Stomach smooth muscle (tissue), 2 donors: ENCODE measurements at regions not wholly inside any gene's neighbourhood (a gene's known extent, or its start where the extent isn't known, plus 50 kb on each side); places are given as distances from the start of the nearest gene placed in this dataset.

Experiments used
- H3K27ac ChIP-seq: one replicate; pipeline ENCODE4 v1.7.0; 2013; ENCODE audit warnings: mild to moderate bottlenecking, low read length, inconsistent platforms
- H3K27me3 ChIP-seq, 2 donors: one replicate each; pipeline ENCODE4 v1.7.0; 2013; ENCODE audit warnings: low read length in 2 of 2; ENCODE audit not compliant: insufficient read depth in 2 of 2, control insufficient read depth in 1 of 2
- H3K36me3 ChIP-seq, 2 donors: one replicate each; pipeline ENCODE4 v1.7.0; 2013; ENCODE audit warnings: low read length in 2 of 2; ENCODE audit not compliant: control insufficient read depth in 2 of 2, insufficient read depth in 2 of 2
- H3K4me1 ChIP-seq: one replicate; pipeline ENCODE4 v1.7.0; 2013; ENCODE audit warnings: low read length; ENCODE audit not compliant: control insufficient read depth, insufficient read depth
- H3K4me3 ChIP-seq, 2 donors: one replicate each; pipeline ENCODE4 v1.7.0; 2013; ENCODE audit warnings: low read length in 2 of 2
- H3K9ac ChIP-seq, 2 donors: one replicate each; pipeline ENCODE4 v1.7.0; 2013; ENCODE audit warnings: low read length in 2 of 2, mild to moderate bottlenecking in 1 of 2
- H3K9me3 ChIP-seq, 2 donors: one replicate each; pipeline ENCODE4 v1.7.0; 2013; ENCODE audit warnings: low read length in 2 of 2; ENCODE audit not compliant: control insufficient read depth in 2 of 2
- donor health status: healthy.
- donor health status: Pancreatic carcinoma.

DNA sequence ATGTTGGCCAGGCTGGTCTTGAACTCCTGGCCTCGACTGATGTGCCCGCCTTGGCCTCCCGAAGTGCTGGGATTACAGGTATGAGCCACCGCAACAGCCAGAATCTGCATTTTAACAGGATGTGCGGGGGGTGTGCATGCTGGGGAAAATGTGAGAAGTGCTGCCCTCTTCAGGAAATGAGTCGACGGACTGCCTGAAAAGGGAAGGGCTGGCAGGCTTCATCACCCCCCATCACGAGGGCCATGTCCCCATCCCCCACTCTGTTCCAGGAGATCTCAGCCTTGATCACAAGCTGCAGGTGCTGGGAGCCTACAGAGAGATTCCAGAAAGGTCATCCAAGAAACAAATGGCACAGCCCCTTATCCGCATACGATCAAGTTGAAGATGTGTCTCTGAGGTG is 195.3 kb upstream of the RPL38 start:
- no peak overlapping the region for H3K4me3 ChIP-seq
- H3K9ac ChIP-seq = no peak overlapping the region
- H3K9me3 ChIP-seq = no peaks in the 10 kb centered on the region
- no peaks in the 10 kb centered on the region for H3K4me1 ChIP-seq
- H3K36me3 ChIP-seq = no peaks in the 10 kb centered on the region
- peaks cover 15 to 23% of the 10 kb centered on the region in 2 donors for H3K27me3 ChIP-seq
- no peak overlapping the region for H3K27ac ChIP-seq

GRCh38 chr17:74009056-74009625 is 194.3 kb upstream of the RPL38 start:
- no peaks in the 10 kb centered on the region for H3K9me3 ChIP-seq
- no peaks in the 10 kb centered on the region for H3K36me3 ChIP-seq
- H3K4me1 ChIP-seq = no peaks in the 10 kb centered on the region
- H3K27me3 ChIP-seq = peaks cover 15 to 18% of the 10 kb centered on the region in 2 donors
- H3K9ac ChIP-seq = no peak overlapping the region
- no peak overlapping the region for H3K27ac ChIP-seq
- H3K4me3 ChIP-seq = no peak overlapping the region

GRCh38 chr17:74010903-74011302 is 192.6 kb upstream of the RPL38 start:
- Histone ChIP-seq H3K27ac (no peak overlapping the region), H3K4me3 (no peak overlapping the region), H3K36me3 (no peaks in the 10 kb centered on the region), H3K9me3 (peaks cover 0 to 4% of the 10 kb centered on the region in 2 donors), H3K4me1 (no peaks in the 10 kb centered on the region), H3K27me3 (peaks cover 10 to 20% of the 10 kb centered on the region in 2 donors), H3K9ac (no peak overlapping the region)

GRCh38 chr17:74011966-74012365 is 191.5 kb upstream of the RPL38 start:
- Histone ChIP-seq H3K9me3 (peaks cover 0 to 4% of the 10 kb centered on the region in 2 donors), H3K27me3 (peaks cover 10 to 20% of the 10 kb centered on the region in 2 donors), H3K27ac (no peak overlapping the region), H3K36me3 (no peaks in the 10 kb centered on the region), H3K4me1 (no peaks in the 10 kb centered on the region), H3K4me3 (no peak overlapping the region), H3K9ac (no peak overlapping the region)

DNA sequence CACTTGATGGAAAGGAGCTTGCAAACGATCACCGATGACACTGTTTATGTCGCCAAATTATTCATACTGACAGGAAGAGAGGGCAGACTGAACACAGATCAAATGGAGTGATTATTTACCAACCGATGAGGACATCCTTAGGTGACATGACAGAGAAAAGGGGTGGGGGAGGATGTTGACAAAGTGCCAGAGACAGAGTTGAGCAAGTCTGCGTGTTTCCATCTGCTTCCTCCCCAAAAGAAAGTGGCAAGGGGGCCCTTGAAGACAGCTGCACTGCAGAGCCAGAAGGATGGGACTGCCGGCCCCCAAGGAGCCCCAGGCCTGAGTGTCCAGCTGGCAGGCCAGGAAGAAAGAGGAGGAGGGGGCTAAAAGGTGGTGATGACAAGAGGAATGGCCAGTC is 191.0 kb upstream of the RPL38 start:
- Histone ChIP-seq H3K4me1 (no peaks in the 10 kb centered on the region), H3K36me3 (no peaks in the 10 kb centered on the region), H3K4me3 (no peak overlapping the region), H3K9me3 (peaks cover 0 to 4% of the 10 kb centered on the region in 2 donors), H3K27me3 (peaks cover 10 to 21% of the 10 kb centered on the region in 2 donors), H3K9ac (no peak overlapping the region), H3K27ac (no peak overlapping the region)

GRCh38 chr17:74015316-74015715 is 188.2 kb upstream of the RPL38 start:
- H3K27me3 ChIP-seq = peaks cover 0 to 13% of the 10 kb centered on the region in 2 donors
- peaks cover 0 to 4% of the 10 kb centered on the region in 2 donors for H3K9me3 ChIP-seq
- no peaks in the 10 kb centered on the region for H3K36me3 ChIP-seq
- H3K4me1 ChIP-seq = no peaks in the 10 kb centered on the region
- H3K4me3 ChIP-seq = no peak overlapping the region
- H3K27ac ChIP-seq = no peak overlapping the region
- no peak overlapping the region for H3K9ac ChIP-seq

GRCh38 chr17:74015990-74016389 is 187.5 kb upstream of the RPL38 start:
- H3K27me3 ChIP-seq = peaks cover 0 to 11% of the 10 kb centered on the region in 2 donors
- H3K4me3 ChIP-seq = no peak overlapping the region

DNA sequence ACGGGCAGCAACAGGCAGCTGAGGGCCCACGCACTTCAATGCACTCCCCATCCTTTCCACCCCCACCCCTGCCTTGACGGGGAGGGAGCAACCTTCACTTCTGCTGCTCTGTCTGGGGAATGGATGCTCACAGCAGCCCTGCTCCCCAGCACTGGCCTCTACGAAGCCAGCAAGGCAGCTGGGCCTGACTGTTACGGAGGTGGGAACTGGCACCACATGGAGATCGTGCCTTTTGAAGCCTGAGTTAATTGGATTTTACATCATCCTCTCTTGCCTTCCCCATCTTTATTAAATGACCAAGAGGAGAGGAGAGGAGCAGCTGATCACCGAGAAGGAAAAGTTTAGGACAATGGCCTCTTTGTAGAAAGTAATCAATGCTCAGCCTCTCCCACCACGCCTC is 187.0 kb upstream of the RPL38 start:
- H3K4me1 ChIP-seq = no peaks in the 10 kb centered on the region
- no peak overlapping the region for H3K4me3 ChIP-seq
- no peak overlapping the region for H3K27ac ChIP-seq
- H3K9ac ChIP-seq = no peak overlapping the region
- no peaks in the 10 kb centered on the region for H3K36me3 ChIP-seq
- H3K27me3 ChIP-seq = peaks cover 1 to 8% of the 10 kb centered on the region in 2 donors
- H3K9me3 ChIP-seq = peaks cover 0 to 4% of the 10 kb centered on the region in 2 donors

More at GRCh38 chr17:74015990-74016389, 187.5 kb upstream of the RPL38 start:
- no peak overlapping the region for H3K27ac ChIP-seq
- H3K9ac ChIP-seq = no peak overlapping the region
- H3K36me3 ChIP-seq = no peaks in the 10 kb centered on the region
- no peaks in the 10 kb centered on the region for H3K4me1 ChIP-seq
- peaks cover 0 to 4% of the 10 kb centered on the region in 2 donors for H3K9me3 ChIP-seq

DNA sequence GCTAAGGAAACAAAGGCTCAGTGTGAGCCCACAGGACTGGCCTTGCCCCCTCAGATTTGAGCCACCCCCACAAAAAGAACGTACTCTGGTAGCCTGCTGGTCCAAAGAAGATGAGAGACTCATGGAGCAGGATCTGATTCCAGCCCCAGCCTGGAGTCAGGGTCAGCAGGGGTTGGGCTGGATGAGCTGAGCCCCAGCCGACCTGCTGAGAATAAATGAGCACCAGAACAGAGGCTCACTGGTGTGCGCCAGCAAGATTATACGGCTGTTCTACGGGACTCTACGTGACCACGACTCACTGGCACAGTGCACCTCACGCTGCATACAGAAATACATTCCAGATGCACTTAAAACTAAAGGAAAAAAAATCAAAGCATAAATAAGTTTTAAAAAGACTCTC is 186.0 kb upstream of the RPL38 start:
- H3K9me3 ChIP-seq = peaks cover 0 to 4% of the 10 kb centered on the region in 2 donors
- H3K9ac ChIP-seq = no peak overlapping the region
- peaks cover 2 to 8% of the 10 kb centered on the region in 2 donors for H3K27me3 ChIP-seq
- no peak overlapping the region for H3K27ac ChIP-seq
- H3K36me3 ChIP-seq = no peaks in the 10 kb centered on the region
- no peaks in the 10 kb centered on the region for H3K4me1 ChIP-seq
- H3K4me3 ChIP-seq = no peak overlapping the region

GRCh38 chr17:74018115-74018514 is 185.4 kb upstream of the RPL38 start:
- no peak overlapping the region for H3K4me3 ChIP-seq
- H3K9me3 ChIP-seq = peaks cover 0 to 4% of the 10 kb centered on the region in 2 donors
- no peak overlapping the region for H3K9ac ChIP-seq
- peaks cover 2 to 8% of the 10 kb centered on the region in 2 donors for H3K27me3 ChIP-seq
- H3K4me1 ChIP-seq = no peaks in the 10 kb centered on the region
- H3K27ac ChIP-seq = no peak overlapping the region
- H3K36me3 ChIP-seq = no peaks in the 10 kb centered on the region

DNA sequence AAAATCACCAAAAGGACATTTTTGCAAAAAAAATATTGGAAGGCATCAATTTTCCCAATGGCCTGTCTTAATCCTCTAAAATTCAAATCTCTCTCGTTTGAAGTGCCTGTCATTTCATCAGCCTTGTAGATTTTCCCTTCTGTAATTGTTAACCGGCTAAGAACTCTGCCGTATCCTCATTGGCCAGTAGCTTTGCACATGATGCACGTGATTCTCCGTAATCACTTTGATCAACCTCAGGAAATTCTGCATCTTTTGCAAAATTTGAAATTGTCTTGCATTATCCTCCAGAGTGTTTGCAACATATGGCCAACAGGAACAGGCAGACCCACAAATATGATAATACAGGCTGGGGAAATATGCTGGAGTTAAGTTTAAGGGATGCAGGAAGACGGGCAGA is 184.2 kb upstream of the RPL38 start:
- Histone ChIP-seq H3K27ac (no peak overlapping the region), H3K27me3 (peaks cover 2 to 9% of the 10 kb centered on the region in 2 donors), H3K9me3 (peaks cover 0 to 4% of the 10 kb centered on the region in 2 donors), H3K4me1 (no peaks in the 10 kb centered on the region), H3K9ac (no peak overlapping the region), H3K36me3 (no peaks in the 10 kb centered on the region), H3K4me3 (no peak overlapping the region)
